ENCODE measurements at regions not wholly inside any gene's neighbourhood (a gene's known extent, or its start where the extent isn't known, plus 50 kb on each side); places are given as distances from the start of the nearest gene placed in this dataset.

- DNase-seq = no peak
- Histone ChIP-seq H3K27me3 (ENCODE audit: insufficient read depth, low read length, poor library complexity, severe bottlenecking) (no peaks in the 10 kb centered on the region), H3K4me3 (ENCODE audit: low read length) (no peak overlapping the region), H3K4me1 (ENCODE audit: insufficient read depth, low read length) (no peaks in the 10 kb centered on the region), H3K9me3 (ENCODE audit: low read length) (no peaks in the 10 kb centered on the region), H3K27ac (ENCODE audit: low read depth, low read length) (no peak overlapping the region), H3K36me3 (ENCODE audit: insufficient read depth, low read length) (no peaks in the 10 kb centered on the region)
- no peak overlapping the region for H3K27ac Mint-ChIP-seq
- CTCF ChIA-PET = no interaction called here
- H3K4me3 Mint-ChIP-seq = no peak overlapping the region
- POLR2A ChIA-PET = no interaction called here
- peaks cover 0 to 3% (median 0%) of the 10 kb centered on the region in 3 donors for H3K36me3 Mint-ChIP-seq
- H3K4me1 Mint-ChIP-seq = no peaks in the 10 kb centered on the region
- peaks cover 0 to 3% (median 0%) of the 10 kb centered on the region in 5 donors for H3K9me3 Mint-ChIP-seq
- H3K27me3 Mint-ChIP-seq = no peaks in the 10 kb centered on the region
Measured at GRCh38 chr19:28453420-28453819, 759.5 kb downstream of the UQCRFS1 start.

- no peak overlapping the region for H3K27ac Mint-ChIP-seq
- no peaks in the 10 kb centered on the region for H3K36me3 Mint-ChIP-seq
- no peak overlapping the region for H3K4me3 Mint-ChIP-seq
- Histone ChIP-seq H3K27me3 (ENCODE audit: insufficient read depth, low read length, poor library complexity, severe bottlenecking) (no peaks in the 10 kb centered on the region), H3K4me3 (ENCODE audit: low read length) (no peak overlapping the region), H3K4me1 (ENCODE audit: insufficient read depth, low read length) (no peaks in the 10 kb centered on the region), H3K36me3 (ENCODE audit: insufficient read depth, low read length) (no peaks in the 10 kb centered on the region), H3K27ac (ENCODE audit: low read depth, low read length) (no peak overlapping the region), H3K9me3 (ENCODE audit: low read length) (no peaks in the 10 kb centered on the region)
- DNase-seq = no peak
- POLR2A ChIA-PET = no interaction called here
- no peaks in the 10 kb centered on the region for H3K27me3 Mint-ChIP-seq
- peaks cover 0 to 13% (median 0%) of the 10 kb centered on the region in 5 donors for H3K9me3 Mint-ChIP-seq
- H3K4me1 Mint-ChIP-seq = peaks cover 0 to 5% (median 0%) of the 10 kb centered on the region in 3 donors
- CTCF ChIA-PET = no interaction called here
Measured at GRCh38 chr19:28449803-28450202, 763.1 kb downstream of the UQCRFS1 start.

DNA sequence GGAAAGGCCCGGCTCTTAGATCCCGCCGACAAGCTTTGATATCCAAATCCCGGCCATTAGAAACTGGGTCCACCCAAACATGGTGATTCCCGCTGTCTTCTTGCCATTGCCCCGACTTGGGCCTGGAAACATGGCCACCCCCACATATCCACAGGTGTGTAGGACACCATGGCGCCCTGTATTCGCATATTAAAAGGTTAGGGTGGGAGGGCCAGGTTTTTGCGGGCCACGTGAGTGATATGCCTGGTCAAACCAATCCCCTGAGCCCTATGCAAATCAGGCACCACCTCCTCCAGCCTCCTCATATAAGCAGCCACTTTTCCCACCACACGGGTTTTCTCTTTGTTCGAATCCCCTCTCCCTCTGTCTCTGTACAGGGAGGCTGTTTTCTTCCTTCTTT lies 766.4 kb downstream of the UQCRFS1 start:
- no peak overlapping the region for H3K4me3 Mint-ChIP-seq
- no peak overlapping the region for H3K4me3 ChIP-seq (ENCODE audit: low read length)
- peaks cover 0 to 5% (median 0%) of the 10 kb centered on the region in 3 donors for H3K4me1 Mint-ChIP-seq
- H3K9me3 Mint-ChIP-seq = peaks cover 0 to 13% (median 0%) of the 10 kb centered on the region in 5 donors
- H3K27ac Mint-ChIP-seq = no peak overlapping the region
- H3K27me3 ChIP-seq (ENCODE audit: insufficient read depth, low read length, poor library complexity, severe bottlenecking) = no peaks in the 10 kb centered on the region
- no peaks in the 10 kb centered on the region for H3K27me3 Mint-ChIP-seq
- CTCF ChIA-PET = no interaction called here
- no peaks in the 10 kb centered on the region for H3K36me3 ChIP-seq (ENCODE audit: insufficient read depth, low read length)
- no peaks in the 10 kb centered on the region for H3K4me1 ChIP-seq (ENCODE audit: insufficient read depth, low read length)
- H3K27ac ChIP-seq (ENCODE audit: low read depth, low read length) = no peak overlapping the region
- H3K36me3 Mint-ChIP-seq = no peaks in the 10 kb centered on the region
- DNase-seq = no peak
- H3K9me3 ChIP-seq (ENCODE audit: low read length) = no peaks in the 10 kb centered on the region
- POLR2A ChIA-PET = no interaction called here

DNA sequence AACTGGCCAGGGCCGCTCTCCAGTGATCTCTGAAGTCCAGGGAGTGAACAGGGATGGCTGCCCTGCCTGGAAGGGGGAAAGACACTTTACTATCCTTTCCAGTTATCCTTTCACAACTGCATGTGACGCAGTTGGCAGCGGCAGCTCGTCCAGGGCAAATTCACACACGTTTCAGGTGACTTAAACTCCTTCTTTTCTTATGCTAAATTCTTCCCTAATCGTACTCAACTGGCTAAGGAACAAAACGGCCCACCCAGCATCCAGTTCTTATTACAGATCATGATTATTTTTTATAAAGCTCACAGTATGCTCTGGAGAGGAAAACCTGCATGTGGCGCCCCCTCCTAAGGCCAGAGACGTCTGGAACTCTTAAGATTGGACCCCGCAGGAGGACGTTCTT lies 767.1 kb downstream of the UQCRFS1 start:
- H3K4me3 ChIP-seq (ENCODE audit: low read length) = no peak overlapping the region
- H3K27me3 ChIP-seq (ENCODE audit: insufficient read depth, low read length, poor library complexity, severe bottlenecking) = no peaks in the 10 kb centered on the region
- ChIA-PET POLR2A (no interaction called here), CTCF (no interaction called here)
- H3K9me3 Mint-ChIP-seq = peaks cover 0 to 13% (median 0%) of the 10 kb centered on the region in 5 donors
- H3K27me3 Mint-ChIP-seq = no peaks in the 10 kb centered on the region
- no peaks in the 10 kb centered on the region for H3K36me3 ChIP-seq (ENCODE audit: insufficient read depth, low read length)
- no peak overlapping the region for H3K4me3 Mint-ChIP-seq
- H3K9me3 ChIP-seq (ENCODE audit: low read length) = no peaks in the 10 kb centered on the region
- no peak overlapping the region for H3K27ac Mint-ChIP-seq
- H3K4me1 Mint-ChIP-seq = peaks cover 0 to 5% (median 0%) of the 10 kb centered on the region in 3 donors
- no peaks in the 10 kb centered on the region for H3K36me3 Mint-ChIP-seq
- no peak for DNase-seq
- no peaks in the 10 kb centered on the region for H3K4me1 ChIP-seq (ENCODE audit: insufficient read depth, low read length)
- no peak overlapping the region for H3K27ac ChIP-seq (ENCODE audit: low read depth, low read length)

- Mint-ChIP-seq H3K4me3 (no peak overlapping the region), H3K27ac (no peak overlapping the region), H3K9me3 (peaks cover 0 to 13% (median 0%) of the 10 kb centered on the region in 5 donors), H3K4me1 (peaks cover 0 to 5% (median 0%) of the 10 kb centered on the region in 3 donors), H3K27me3 (no peaks in the 10 kb centered on the region), H3K36me3 (no peaks in the 10 kb centered on the region)
- POLR2A ChIA-PET = no interaction called here
- Histone ChIP-seq H3K4me1 (ENCODE audit: insufficient read depth, low read length) (no peaks in the 10 kb centered on the region), H3K27me3 (ENCODE audit: insufficient read depth, low read length, poor library complexity, severe bottlenecking) (no peaks in the 10 kb centered on the region), H3K4me3 (ENCODE audit: low read length) (no peak overlapping the region), H3K9me3 (ENCODE audit: low read length) (no peaks in the 10 kb centered on the region), H3K27ac (ENCODE audit: low read depth, low read length) (no peak overlapping the region), H3K36me3 (ENCODE audit: insufficient read depth, low read length) (no peaks in the 10 kb centered on the region)
- DNase-seq = no peak
- CTCF ChIA-PET = no interaction called here
Measured at GRCh38 chr19:28444362-28444761, 768.6 kb downstream of the UQCRFS1 start.

DNA sequence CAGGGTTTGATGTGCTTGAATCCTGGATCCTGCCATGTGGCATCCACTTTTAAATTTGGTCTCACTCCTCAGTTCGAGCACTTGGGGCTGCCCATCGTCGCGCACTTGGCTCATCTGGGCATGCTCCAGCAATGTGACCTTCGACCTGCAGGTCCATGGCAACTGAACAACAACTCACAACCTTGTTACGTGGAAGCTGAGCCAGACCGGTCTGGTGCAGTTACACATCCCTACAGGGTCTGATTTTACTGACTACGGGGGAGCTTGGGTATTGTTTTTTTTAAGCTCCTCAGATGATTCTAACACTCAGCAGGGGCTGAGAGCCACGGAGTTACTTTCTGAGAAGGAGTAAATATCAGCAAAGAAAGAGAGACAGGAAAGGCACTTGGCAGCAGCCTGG lies 769.6 kb downstream of the UQCRFS1 start:
- no peak for DNase-seq
- Histone ChIP-seq H3K27me3 (ENCODE audit: insufficient read depth, low read length, poor library complexity, severe bottlenecking) (no peaks in the 10 kb centered on the region), H3K27ac (ENCODE audit: low read depth, low read length) (no peak overlapping the region), H3K4me3 (ENCODE audit: low read length) (no peak overlapping the region), H3K36me3 (ENCODE audit: insufficient read depth, low read length) (no peaks in the 10 kb centered on the region), H3K4me1 (ENCODE audit: insufficient read depth, low read length) (no peaks in the 10 kb centered on the region), H3K9me3 (ENCODE audit: low read length) (no peaks in the 10 kb centered on the region)
- Mint-ChIP-seq H3K4me1 (peaks cover 0 to 5% (median 0%) of the 10 kb centered on the region in 3 donors), H3K27me3 (no peaks in the 10 kb centered on the region), H3K27ac (no peak overlapping the region), H3K36me3 (no peaks in the 10 kb centered on the region), H3K9me3 (peaks cover 0 to 13% (median 0%) of the 10 kb centered on the region in 5 donors), H3K4me3 (no peak overlapping the region)
- CTCF ChIA-PET = no interaction called here
- POLR2A ChIA-PET = no interaction called here

DNA sequence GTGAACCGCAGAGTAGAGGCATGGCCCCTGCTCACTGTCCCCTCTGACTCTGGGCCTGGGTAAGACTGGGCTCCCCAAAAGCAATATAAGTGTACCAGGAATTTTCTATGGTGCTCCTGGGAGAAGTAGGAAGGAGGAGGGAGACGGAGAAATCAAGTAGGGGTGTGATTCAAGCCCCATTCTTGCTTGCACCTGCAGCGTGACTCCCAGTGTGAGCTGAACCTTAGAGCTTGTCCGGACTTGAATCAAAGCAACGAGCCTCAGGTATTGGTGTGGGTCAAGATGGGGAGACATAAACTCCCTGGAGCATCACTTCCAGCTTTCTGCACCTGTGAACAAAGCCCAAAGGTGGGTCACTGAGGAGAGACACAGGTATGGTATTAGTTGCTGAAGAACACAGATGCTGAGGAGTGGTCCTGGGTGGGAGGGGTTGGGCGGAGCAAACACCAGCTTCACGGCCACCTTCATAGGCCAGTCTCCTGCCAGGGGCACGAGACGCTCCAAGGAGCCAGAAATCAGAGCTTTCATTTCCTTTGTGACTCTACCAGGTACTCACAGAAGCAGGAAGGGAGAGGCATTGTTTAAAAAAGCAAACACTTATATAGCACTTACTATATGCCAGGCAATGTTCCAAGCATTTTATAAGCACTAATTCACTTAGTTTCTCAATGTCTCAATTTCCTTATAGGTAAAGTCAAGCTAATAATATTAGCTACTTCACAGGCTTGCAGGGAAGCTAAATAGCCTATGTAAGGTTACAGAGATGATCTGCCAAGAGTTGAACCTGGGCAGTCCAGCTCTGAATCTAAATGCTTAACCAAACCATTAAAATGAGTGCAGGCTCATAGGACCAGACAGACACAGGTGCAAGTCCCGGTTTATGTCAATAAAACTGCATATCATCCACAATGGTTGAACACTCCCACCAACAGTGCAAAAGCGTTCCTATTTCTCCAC lies 775.3 kb downstream of the UQCRFS1 start:
- H3K4me1 ChIP-seq (ENCODE audit: insufficient read depth, low read length) = no peaks in the 10 kb centered on the region
- H3K36me3 ChIP-seq (ENCODE audit: insufficient read depth, low read length) = no peaks in the 10 kb centered on the region
- H3K9me3 ChIP-seq (ENCODE audit: low read length) = no peaks in the 10 kb centered on the region
- no peak for DNase-seq
- H3K27me3 ChIP-seq (ENCODE audit: insufficient read depth, low read length, poor library complexity, severe bottlenecking) = no peaks in the 10 kb centered on the region
- Mint-ChIP-seq H3K27ac (peak overlapping the region in 5 of 8 donors; percentile 61 to 90 (median 77)), H3K4me1 (peaks cover 0 to 24% (median 20%) of the 10 kb centered on the region in 3 donors), H3K27me3 (peaks cover 0 to 3% of the 10 kb centered on the region in 2 donors), H3K9me3 (peaks cover 0 to 9% (median 6%) of the 10 kb centered on the region in 5 donors), H3K36me3 (no peaks in the 10 kb centered on the region), H3K4me3 (peak overlapping the region in 1 of 7 donors; percentile 30)
- ChIA-PET POLR2A (no interaction called here), CTCF (no interaction called here)
- H3K4me3 ChIP-seq (ENCODE audit: low read length) = no peak overlapping the region
- H3K27ac ChIP-seq (ENCODE audit: low read depth, low read length) = no peak overlapping the region

- no peaks in the 10 kb centered on the region for H3K36me3 ChIP-seq (ENCODE audit: insufficient read depth, low read length)
- Mint-ChIP-seq H3K9me3 (peaks cover 0 to 16% (median 8%) of the 10 kb centered on the region in 5 donors), H3K4me1 (peaks cover 0 to 24% (median 20%) of the 10 kb centered on the region in 3 donors), H3K27me3 (peaks cover 0 to 5% of the 10 kb centered on the region in 2 donors), H3K4me3 (peak overlapping the region in 4 of 7 donors; percentile 26 to 62 (median 44)), H3K36me3 (no peaks in the 10 kb centered on the region), H3K27ac (peak overlapping the region in 7 of 8 donors; percentile 38 to 93 (median 77))
- H3K4me3 ChIP-seq (ENCODE audit: low read length) = no peak overlapping the region
- no peaks in the 10 kb centered on the region for H3K27me3 ChIP-seq (ENCODE audit: insufficient read depth, low read length, poor library complexity, severe bottlenecking)
- no peaks in the 10 kb centered on the region for H3K4me1 ChIP-seq (ENCODE audit: insufficient read depth, low read length)
- H3K27ac ChIP-seq (ENCODE audit: low read depth, low read length) = no peak overlapping the region
- POLR2A ChIA-PET = no interaction called here
- no peaks in the 10 kb centered on the region for H3K9me3 ChIP-seq (ENCODE audit: low read length)
- no peak for DNase-seq
- CTCF ChIA-PET = no interaction called here
Measured at GRCh38 chr19:28436320-28436719, 776.6 kb downstream of the UQCRFS1 start.

Measured in CD8-positive, alpha-beta memory T cell (primary cell).